ENCODE measurements at regions not wholly inside any gene's neighbourhood (a gene's known extent, or its start where the extent isn't known, plus 50 kb on each side); places are given as distances from the start of the nearest gene placed in this dataset.

DNA sequence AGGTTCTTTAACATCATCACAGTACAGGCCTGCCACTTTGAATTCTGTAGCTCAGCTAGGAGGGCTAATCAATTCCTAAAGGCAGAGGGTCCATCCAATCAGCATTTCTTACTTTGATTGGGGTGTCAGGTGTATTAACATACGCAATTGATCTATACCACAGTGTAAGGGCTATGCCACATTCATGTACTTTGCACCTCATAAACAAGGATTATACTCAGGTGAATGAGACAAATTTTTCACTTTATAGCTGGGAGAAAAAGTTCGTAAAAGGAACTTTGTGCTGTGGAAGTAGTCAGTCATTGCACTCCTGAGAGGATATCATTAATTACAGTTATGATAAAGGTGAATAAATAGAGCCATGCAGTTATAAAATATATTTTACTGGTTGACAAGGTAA lies 119.9 kb upstream of the AHR start:
- DNase-seq (ENCODE audit: low read depth) = no peak

DNA sequence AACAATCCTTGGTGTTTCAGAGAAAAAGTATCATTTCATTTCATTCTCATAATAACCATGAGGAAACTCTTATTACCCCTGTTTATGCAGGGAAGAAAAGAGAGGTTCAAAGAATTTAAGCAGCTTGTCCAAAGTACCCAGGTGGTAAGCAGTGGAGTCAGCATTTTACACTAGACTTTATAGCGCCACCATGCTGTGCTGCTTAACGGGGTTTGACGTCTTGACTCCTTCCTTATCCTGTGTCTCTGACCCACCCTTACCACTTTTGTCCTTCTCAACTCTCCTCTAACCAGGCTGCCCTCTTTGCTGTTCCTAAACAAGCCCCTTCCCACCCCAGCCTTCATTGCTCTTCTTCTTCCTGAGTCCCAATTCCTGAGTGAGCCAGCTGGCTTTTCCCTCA lies 117.0 kb upstream of the AHR start:
- no peak for DNase-seq (ENCODE audit: low read depth)

DNA sequence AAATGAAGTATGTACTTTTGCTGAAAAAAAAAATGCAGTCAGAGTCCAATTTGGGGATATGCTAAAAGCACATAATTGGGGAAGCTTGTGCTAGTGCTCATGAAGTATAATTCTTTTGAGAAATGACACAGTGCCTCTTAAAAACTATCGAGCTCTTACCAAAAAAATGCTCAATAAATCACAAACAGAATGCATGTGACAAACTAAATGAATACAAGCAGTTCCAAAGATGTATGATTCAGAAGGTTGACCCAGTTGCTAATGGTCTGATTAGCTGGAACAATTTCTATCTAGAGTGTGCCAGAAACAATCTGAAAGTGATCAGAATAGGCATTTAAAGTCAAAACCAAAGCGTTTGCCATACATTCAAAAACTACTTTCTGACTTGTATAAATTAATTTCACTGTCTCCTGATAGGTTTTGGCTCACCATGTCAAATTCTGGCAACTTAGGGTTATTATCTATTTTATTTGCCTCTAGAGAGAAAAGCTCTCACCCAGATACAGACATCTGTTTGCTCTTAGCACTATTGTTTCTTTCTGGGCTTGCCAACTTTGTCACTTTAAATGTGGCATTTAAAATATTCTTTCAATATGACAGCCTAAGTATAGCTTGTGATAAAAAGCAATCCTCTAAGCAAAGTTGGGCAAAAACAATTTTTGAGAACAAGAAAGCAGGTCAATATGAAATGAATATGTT lies 114.7 kb upstream of the AHR start:
- no peak for DNase-seq (ENCODE audit: low read depth)

DNA sequence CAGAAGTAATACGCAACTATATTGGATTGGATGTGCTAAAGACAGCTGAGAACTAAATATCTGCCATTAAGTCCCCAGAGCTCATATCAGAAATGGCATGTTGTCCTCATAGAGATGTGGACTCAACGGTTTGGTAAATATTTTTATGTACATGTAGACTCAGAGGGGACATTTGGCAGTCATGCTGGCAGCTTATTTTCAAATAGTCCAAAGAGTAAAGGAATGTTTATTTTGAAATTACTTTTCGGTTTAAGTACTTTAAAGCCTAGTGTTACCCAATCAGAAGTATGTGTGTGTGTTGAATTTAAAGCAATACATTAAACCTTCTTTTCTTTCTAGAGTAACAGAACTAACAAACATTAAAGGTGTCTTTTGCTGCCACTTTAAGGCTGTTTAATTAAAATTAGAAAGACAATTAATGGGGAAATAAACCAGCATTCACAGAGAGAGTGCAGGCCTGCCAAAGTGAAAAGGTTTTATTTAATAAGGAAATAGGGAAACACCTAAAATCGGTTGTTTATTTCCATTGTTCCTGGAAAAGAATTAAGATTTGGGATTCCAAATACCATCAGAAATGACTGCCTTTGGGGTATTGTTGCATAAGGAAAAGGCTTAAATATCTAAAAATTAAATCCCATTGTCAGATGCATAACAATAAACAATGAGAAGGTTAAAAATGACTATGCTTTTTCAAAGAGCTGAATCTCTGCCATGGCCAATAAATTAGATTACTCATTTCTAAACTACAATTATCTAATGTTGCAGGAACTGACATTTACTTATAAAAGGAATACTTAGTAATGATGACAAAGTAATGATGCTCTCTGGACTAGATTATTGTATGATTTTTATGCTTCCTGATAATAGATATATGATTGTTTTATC lies 113.4 kb upstream of the AHR start:
- DNase-seq (ENCODE audit: low read depth) = no peak

DNA sequence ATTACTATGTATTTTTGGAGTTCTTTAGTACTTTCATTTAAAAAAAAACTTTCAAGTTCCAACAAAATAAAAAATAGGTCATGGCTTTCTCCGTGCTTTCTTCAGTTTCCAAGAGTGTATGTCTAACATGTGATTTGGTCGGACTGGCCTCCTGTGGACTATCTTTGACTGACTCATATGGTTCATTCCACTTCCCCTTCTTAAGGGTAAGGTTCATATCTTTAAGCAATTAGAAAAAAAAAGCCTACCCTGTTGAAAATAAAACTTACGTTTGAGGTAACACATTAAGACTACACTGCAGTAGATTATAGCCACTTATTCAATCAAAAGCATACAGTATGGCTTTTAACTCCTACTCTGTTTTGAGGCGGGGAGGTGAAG lies 112.8 kb upstream of the AHR start:
- DNase-seq (ENCODE audit: low read depth) = no peak

DNA sequence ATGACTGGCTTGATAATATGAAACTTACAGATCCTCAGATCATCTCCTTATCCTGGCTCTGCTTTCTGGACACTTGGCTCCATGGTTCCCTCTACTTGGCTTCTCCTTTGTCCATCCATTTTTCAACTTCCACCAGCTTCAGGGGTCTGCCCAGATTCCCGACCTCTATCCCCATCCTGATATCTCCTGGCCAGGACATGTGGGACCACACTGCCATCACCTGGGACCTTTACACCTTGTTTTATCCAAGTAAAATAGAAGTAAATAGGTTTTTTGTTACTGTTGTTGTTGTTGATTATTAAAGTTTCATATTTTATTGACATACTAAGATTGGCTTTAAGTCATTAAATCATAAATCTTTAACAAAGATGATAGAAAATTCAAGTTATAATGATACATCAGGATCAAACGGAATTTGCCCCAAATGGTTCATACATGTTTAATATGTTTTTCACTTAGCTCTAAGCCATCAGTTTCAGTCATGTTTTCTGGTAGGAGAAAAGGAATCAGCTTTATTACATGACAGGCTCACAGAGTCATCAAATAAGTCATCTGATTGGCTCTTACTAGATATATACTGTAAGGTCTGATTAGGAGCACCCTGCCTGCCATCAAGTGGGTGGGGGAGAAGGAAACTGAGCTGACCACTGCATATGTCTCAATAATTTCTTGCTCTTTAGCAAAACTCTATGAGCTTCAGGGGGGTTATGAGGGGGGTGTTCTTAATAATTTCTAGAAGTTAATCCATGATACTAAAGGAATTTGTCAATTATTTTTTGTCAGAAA lies 111.5 kb upstream of the AHR start:
- no peak for DNase-seq (ENCODE audit: low read depth)

DNA sequence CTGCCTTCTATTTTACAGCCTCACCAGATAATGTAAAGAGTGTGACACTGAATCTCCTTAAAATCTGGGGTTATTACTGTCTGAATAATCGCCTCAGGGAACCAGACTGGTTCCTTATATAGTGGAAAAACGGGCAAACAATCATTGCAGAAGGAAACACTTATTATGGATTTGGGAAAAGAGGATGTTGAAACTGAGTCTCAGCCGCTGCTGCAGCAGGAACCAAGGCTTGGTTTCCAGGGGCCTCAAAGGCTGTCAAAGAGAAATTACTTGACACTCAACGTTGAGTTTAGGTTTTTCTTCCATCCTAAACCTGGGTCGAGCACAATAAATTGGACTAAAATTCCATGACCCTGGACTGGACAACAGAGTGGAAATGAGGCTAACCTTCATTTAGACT lies 103.8 kb upstream of the AHR start:
- no peak for DNase-seq (ENCODE audit: low read depth)

DNA sequence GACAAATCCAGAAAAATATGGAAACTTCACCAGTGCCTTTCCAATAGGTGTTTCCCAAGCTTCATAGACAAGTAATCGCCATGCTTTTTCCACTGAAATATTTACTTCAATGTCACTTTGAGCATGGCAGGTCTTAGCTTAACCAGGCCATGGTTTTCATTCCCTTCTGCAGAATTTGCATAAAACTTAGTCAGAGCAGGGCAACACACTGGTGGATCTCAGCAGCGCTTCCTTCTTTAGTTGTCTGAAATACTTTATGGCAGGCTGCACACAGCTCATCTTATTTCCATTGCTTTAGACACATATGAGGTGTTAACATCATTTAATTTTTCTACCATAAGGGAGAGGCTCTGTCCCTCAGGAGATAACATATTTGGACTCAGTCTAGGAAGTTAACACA lies 102.9 kb upstream of the AHR start:
- no peak for DNase-seq (ENCODE audit: low read depth)

DNA sequence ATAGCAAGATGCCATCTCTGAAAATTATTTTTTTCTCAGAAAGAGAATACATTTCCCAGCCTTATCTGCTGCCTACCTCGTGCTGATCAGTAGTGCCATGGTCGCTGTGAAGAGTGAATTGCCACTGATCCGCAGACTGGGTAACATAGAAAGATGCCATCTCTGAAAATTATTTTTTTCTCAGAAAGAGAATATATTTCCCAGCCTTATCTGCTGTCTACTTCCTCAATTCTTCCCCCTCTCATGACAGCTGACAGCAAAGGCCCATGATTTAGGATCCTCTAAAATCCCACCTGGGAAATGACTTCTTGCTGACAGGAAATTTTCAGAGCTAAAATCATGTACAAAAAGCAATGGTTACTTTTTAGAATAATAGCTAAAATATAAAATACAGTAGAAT lies 92.5 kb upstream of the AHR start:
- no peak for DNase-seq (ENCODE audit: low read depth)

DNA sequence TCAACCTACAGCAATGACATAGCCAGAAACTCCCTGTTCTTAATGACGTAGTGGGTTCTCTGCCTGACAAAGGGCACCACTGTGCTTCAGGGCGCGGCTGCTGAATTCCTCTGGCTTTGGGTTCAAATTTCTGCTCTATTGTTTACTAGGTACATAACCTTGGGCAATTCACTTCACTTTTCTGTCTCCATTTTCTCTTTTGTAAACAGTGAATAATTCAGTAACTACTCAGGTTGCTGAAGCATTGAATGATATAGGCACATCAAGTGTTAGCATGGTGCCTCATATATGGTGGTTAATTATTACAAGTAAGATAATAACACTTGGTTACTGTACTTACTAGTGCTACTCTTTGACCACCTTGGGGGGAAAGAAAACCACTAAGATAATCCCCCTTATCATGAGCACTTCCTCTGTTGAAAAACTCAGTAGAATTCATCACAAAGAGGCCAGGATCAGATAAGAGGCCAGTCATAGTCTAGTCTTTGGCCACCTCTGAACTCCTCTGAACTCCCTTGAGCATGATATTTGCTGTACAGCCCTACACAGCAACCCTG lies 92.0 kb upstream of the AHR start:
- no peak for DNase-seq (ENCODE audit: low read depth)

DNA sequence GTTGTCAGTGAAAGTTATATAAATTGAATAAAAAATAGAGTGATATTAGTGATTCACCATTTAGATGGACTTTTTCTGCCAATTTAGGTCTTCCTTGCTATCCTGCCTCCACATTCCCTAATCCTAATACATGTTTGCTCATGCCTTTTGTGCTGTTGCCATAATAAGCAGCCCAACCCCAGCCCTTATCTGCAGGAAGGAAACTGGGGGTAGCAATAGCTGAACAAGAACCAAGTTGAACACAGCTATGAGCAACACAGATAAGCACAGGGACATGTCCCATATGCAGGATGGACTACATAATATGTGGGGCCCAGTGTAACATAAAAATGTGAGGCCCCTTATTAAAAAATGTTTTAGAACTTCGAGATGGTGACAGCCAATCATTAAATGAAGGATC lies 91.2 kb upstream of the AHR start:
- DNase-seq (ENCODE audit: low read depth) = no peak

DNA sequence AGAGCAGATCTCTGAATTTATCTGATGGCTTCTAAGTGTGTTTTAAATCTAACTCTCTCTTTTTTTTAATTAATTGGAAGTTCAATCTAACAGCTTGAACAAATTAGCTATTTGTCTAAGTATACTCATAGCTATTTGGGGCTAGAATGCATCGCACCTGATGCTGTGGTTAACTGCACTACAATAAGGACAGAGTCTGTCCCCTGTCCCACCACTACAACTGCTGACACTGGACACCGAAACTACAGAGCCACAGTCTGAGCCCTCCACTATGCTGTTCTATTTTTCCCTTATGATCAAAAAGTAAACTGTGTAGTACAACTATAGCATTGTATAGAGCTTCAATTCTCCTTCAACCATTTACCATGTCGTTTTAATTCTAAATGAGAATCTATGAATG lies 89.4 kb upstream of the AHR start:
- DNase-seq (ENCODE audit: low read depth) = no peak

DNA sequence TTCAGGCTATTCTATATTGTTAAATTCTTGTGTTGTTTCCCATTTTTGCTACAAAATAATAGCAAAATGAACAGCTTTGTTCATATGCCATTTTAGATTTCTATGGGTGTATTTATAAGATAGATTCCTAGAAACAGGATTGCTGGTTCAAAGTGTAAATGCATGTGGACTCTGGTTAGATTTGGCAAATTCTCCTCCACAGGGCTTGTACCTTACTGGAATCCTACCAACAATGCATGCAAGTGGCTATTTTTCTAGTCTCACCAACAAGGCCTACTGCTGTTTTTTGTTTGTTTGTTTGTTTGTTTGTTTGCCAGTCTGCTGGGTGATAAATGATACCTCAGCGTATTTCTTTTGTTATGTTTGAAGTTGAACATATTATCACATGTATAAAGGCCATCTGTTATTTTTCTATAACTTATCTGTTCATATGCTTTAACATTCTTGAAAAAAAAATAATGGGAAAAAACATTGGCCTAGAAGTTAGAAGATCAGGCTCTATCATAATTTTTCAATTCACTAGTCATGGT lies 87.1 kb upstream of the AHR start:
- DNase-seq (ENCODE audit: low read depth) = no peak

DNA sequence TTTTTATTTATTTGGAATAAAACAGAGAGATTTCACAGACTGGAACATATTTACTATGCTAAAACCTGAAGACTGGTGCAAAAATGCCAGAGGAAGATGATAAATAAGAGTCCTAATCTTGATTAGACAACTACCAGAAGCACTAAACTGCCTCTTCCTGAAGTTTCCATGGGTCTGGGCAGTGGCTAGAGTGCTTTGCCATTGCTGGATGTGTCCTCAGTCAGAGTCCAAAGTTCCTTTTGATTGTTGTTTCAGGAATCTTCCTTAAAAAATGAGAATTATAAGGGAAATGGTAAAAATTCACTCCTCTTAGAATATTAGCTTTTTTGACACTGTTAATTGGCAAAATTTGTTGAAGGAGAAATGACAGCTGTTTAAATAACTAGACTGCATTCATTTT lies 86.3 kb upstream of the AHR start:
- DNase-seq (ENCODE audit: low read depth) = no peak

DNA sequence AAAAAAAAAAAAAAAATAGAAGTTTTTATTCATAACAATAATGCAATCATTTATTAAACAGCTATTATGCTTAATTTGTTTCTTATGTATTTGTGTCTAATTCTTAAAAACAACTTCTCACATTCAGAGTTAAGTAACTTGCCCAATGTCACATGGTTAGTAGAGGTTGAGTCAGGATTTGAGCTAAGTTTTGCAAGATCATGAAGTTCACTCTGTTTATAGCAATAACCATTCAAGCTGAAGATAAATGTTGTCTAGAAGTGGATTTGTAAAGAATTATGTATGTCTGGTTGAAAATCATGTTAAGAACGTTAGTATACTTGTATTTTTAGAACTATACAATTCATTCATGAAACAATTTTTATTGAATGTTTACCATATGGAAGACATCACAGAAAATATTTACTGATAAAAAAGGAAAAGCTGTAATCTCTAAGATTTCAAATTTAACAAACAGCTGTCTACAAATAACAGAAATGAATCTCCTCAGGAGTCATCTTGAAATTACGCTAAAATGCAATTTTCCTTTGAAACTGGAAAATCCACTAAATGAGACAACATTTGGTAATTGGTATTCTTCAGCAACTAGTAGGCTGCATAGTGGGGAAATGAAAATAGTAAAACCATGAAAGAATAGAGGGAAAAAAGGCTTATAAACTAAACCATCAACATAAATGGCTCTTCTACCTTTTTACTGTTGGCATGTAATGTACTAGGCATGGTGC lies 70.5 kb upstream of the AHR start:
- no peak for DNase-seq (ENCODE audit: low read depth)

DNA sequence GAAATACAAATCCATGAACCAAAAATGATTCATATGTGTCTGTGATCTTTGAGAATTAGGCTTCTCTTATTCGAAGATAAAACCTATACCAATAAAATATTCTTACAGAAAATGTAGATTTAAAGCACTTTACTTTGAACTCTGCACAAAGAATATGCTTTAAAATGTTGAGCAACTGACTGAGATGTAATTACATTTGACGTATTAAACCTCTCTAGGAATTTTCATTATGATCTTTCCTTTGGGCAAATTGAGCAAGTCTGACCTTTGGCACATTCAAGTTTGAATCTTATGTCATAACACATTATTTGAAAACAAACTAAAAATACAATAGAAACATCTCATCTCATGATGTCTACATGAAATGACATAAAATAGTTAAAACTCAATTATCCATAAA lies 69.2 kb upstream of the AHR start:
- no peak for DNase-seq (ENCODE audit: low read depth)

DNA sequence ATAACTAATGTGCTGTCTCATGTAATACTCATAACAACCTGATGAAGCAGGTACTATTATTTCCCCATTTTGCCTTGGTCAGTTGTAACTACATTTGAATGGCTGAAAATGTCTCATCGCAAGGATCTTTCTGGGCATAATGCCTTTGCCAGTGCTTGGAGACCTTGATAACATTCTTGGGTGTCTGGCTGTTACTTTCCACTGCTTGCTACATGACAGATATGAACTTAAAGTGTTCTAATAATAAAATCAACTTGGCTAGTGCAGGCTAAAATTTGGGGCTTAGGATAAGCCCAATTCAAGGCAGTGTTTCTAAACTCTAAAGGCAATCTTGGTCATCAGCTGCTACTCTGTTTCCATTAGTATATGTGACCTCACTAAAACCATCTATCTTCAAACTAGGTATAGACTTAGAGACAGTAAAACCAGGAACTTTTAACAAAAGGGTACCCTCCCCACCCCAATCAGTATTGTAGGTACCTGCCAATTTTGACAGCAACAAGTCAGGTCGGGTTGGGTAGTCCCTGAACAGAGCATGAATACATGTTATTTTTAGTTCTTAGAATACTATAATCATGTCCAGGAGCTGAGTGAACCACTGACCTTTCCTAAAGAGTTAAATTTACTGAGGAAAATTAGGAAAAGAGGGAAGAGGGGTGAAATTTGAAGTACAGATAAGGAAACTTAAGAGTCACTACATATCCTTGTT lies 68.2 kb upstream of the AHR start:
- DNase-seq (ENCODE audit: low read depth) = no peak

DNA sequence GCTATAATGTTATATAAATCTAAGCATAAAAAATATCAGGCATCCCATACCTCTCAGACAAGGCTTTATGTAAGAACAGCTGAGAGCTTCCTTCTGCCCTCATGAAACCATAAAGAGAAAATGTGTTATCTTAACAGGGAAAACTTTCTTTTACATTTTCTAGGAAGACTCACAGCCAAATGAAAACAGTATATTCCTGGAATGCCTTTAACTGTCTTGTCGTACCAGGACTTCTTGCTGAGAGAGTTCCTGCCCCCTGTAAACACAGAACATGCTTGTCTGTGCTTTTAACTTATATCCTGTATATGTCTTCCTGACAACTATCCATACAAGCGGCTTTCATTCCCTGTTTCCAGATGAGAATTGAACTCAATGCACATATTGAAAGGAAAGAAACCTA lies 64.8 kb upstream of the AHR start:
- DNase-seq (ENCODE audit: low read depth) = no peak

DNA sequence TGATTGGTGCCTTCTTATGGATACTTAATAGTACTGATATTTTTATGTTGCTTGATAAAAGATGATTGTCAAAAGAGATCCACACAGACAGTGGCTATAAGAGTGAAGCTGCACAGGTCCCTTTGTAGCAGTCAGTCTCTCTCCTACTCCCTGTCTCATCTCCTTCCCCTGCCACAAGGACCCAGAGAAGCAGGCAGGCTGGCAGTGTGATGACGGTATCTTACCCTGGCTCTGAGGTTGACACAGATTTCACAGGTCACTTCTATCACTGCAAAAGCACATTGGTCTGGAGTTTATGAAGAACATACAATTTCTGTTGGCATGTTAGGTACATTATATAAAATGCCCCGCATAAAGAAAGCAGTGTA lies 64.4 kb upstream of the AHR start:
- peak; percentile 58 for DNase-seq (ENCODE audit: low read depth)

DNA sequence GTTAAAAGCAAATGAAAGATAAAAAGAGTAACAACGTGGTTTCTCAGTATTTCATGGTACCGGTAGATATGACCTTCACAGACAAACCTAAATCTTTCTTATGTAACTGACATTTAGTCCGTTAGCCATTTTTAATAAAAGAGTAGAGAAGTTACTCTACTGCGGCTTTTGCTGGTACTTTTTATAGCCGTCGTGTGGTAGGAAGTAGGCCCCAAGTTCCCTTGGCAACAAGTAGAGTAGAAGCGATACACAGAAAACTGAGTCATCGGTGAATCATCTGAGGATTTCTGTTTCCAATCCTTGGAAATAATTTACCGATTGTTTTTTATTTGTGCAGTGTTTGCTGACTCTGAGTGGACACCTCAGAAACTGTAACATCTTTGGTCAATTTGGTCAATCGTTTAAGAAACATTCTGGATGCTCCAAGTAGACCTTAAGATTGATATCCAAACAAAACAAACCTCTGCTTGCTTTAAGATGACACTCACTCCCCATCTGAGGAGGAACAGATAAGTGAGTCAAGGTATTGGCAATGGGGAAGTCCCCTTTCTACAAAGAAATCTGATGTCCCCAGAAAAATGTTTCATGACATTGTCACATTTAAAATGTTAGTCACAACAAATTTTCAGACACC lies 63.9 kb upstream of the AHR start:
- peak; percentile 67 for DNase-seq (ENCODE audit: low read depth)

DNA sequence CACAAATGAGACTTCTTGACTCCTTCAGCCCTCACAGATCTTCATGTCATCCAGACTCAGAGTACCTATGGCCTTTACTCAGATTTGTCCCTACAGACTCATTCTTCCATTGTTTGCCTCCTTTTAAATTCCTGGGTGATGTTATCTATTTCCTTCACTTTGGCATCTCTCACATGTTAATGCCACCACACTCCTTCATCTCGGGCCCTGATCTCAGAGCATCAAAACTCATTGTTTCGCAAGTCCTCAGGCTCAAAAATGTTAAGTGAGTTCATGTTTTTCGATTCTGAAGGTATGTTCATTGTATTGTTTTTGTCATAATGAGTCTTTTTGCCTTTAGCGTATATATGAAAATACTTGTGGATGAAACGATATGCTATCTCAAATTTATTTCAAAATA lies 62.3 kb upstream of the AHR start:
- no peak for DNase-seq (ENCODE audit: low read depth)
